HepG2 (cell line): ENCODE measurements at regions not wholly inside any gene's neighbourhood (a gene's known extent, or its start where the extent isn't known, plus 50 kb on each side); places are given as distances from the start of the nearest gene placed in this dataset.

Experiments used
- ATAC-seq: fragments of 200-7000 bp; cut with Tn5 transposase; 3 replicates; pipeline ENCODE4 v1.9.1; 2020; ENCODE audit warnings: mild to moderate bottlenecking, moderate library complexity
- BruUV-seq: library from RNA; stranded (reverse); fragments of 400-500 nt; replicated peaks from 2 replicates; lab custom pipeline; 2021; lab: Mats Ljungman, UMichigan
- CTCF ChIA-PET: fragments of 300-600 bp; formaldehyde crosslinking; extraction: SDS; loops from one replicate; lab custom pipeline; 2021; ENCODE audit warnings: low total read pairs, inconsistent platforms, low intra/inter-chr PET ratio; lab: Yijun Ruan, JAX
- POLR2A ChIA-PET: fragments of 350-600 bp; sonication (Branson Sonifier 250); formaldehyde crosslinking; loops from one replicate; lab custom pipeline; 2020; ENCODE audit warnings: antibody characterized with exemption, inconsistent platforms; lab: Yijun Ruan, JAX
- DNase-seq: peaks from one replicate; pipeline ENCODE4 v3.0.0-alpha.2; 2015; ENCODE audit warnings: low spot score
- FAIRE-seq: peaks from 3 replicates; lab custom pipeline; 2011; peaks lifted over from hg19 to GRCh38; lab: Jason Lieb, UNC
- H2AFZ ChIP-seq: one replicate; pipeline ENCODE4 v1.6.1; 2011; ENCODE audit warnings: low read length, inconsistent platforms
- H3K27ac ChIP-seq: fragments of 300-600 bp; 3 replicates; pipeline ENCODE4 v1.8.0; 2011; ENCODE audit warnings: mixed run types, mild to moderate bottlenecking, mixed read lengths, low read length, inconsistent platforms; ENCODE audit not compliant: insufficient read depth; ENCODE audit errors: extremely low read length
- H3K27me3 ChIP-seq, 2 experiments: fragments of 200-600 bp in 1 of 2; 2 replicates in 1 of 2; 3 replicates in 1 of 2; pipeline versions ENCODE4 v1.6.0 to v1.8.0; 2011; ENCODE audit warnings: low read length in 2 of 2, mild to moderate bottlenecking in 2 of 2, moderate library complexity in 2 of 2, inconsistent platforms in 1 of 2; ENCODE audit not compliant: insufficient read depth in 2 of 2, control insufficient read depth in 1 of 2
- H3K36me3 ChIP-seq, 2 experiments: fragments of 200-600 bp in 1 of 2; replicated peaks in 1 of 2; 2 replicates in 1 of 2; 3 replicates in 1 of 2; pipeline versions ENCODE4 v1.5.1 to v1.8.0; 2011; ENCODE audit warnings: low read length in 2 of 2, inconsistent platforms in 1 of 2; ENCODE audit not compliant: insufficient read depth in 2 of 2, control insufficient read depth in 1 of 2
- H3K4me1 ChIP-seq: 2 replicates; pipeline ENCODE4 v1.5.1; 2012; ENCODE audit warnings: low read length, inconsistent platforms; ENCODE audit not compliant: insufficient read depth
- H3K4me2 ChIP-seq: 2 replicates; pipeline ENCODE4 v1.6.0; 2011; ENCODE audit warnings: low read depth, low read length, inconsistent platforms
- H3K4me3 ChIP-seq, 3 experiments: fragments of 200-600 bp in 1 of 3; sonication (generic), shearing (Covaris generic) in 1 of 3; replicated peaks in 1 of 3; 2 replicates each; pipeline ENCODE4 v1.5.1; 2011 to 2016; ENCODE audit warnings: low read length in 3 of 3, inconsistent platforms in 2 of 3, low read depth in 2 of 3, mild to moderate bottlenecking in 2 of 3, control low read depth in 1 of 3, mixed read lengths in 1 of 3; ENCODE audit not compliant: insufficient read depth in 1 of 3
- H3K79me2 ChIP-seq: one replicate; pipeline ENCODE4 v1.6.1; 2011; ENCODE audit warnings: low read length, inconsistent platforms; ENCODE audit not compliant: insufficient read depth
- H3K9ac ChIP-seq: 2 replicates; pipeline ENCODE4 v1.6.0; 2011; ENCODE audit warnings: mild to moderate bottlenecking, low read depth, low read length, inconsistent platforms; ENCODE audit not compliant: insufficient read depth
- H3K9me3 ChIP-seq: 2 replicates; pipeline ENCODE4 v1.5.1; 2012; ENCODE audit warnings: mild to moderate bottlenecking, low read length
- H4K20me1 ChIP-seq: 2 replicates; pipeline ENCODE4 v1.6.0; 2011; ENCODE audit warnings: inconsistent platforms, mild to moderate bottlenecking, low read length, moderate library complexity; ENCODE audit not compliant: insufficient read depth
- AGO2 ChIP-seq: fragments of 200-400 bp; formaldehyde crosslinking; optimal IDR thresholded peaks from 2 replicates; pipeline ENCODE3; 2017; ENCODE audit warnings: mild to moderate bottlenecking, low read depth, low read length, moderate library complexity
- ATF7 ChIP-seq, 2 experiments: fragments of 450-650 bp in 1 of 2; sonication (generic) in 1 of 2; formaldehyde crosslinking in 1 of 2; IDR thresholded peaks; 2 replicates each; pipeline versions ENCODE4 v1.4.0 to v1.6.1; 2016 to 2020; ENCODE audit warnings: antibody characterized with exemption in 1 of 2, mild to moderate bottlenecking in 1 of 2, missing genetic modification reagents in 1 of 2
- FOXK2 ChIP-seq: fragments of 450-650 bp; IDR thresholded peaks from 2 replicates; pipeline ENCODE4 v1.6.1; 2016
- HOXA9 ChIP-seq: sonication (generic); formaldehyde crosslinking; IDR thresholded peaks from 2 replicates; pipeline ENCODE4 v1.8.1; 2022; ENCODE audit warnings: missing genetic modification reagents, mild to moderate bottlenecking, moderate library complexity, borderline replicate concordance
- LCORL ChIP-seq, 2 experiments: fragments of 450-650 bp in 1 of 2; sonication (generic) in 1 of 2; formaldehyde crosslinking in 1 of 2; IDR thresholded peaks; 2 replicates each; pipeline versions ENCODE4 v1.5.0 to v1.6.1; 2017 to 2020; ENCODE audit warnings: antibody characterized with exemption in 1 of 2, missing genetic modification reagents in 1 of 2
- NR2F2 ChIP-seq: IDR thresholded peaks from 2 replicates; pipeline ENCODE4 v1.6.1; 2012; ENCODE audit warnings: low read depth, inconsistent platforms, borderline replicate concordance
- SNAPC5 ChIP-seq: sonication (generic); formaldehyde crosslinking; IDR thresholded peaks from 2 replicates; pipeline ENCODE4 v1.8.1; 2023; ENCODE audit warnings: mild to moderate bottlenecking, missing genetic modification reagents, borderline replicate concordance
- ZNF224 ChIP-seq: sonication (generic); formaldehyde crosslinking; IDR thresholded peaks from 2 replicates; pipeline ENCODE4 v1.5.0; 2020; ENCODE audit warnings: mild to moderate bottlenecking, missing genetic modification reagents
- ZNF326 ChIP-seq: sonication (generic); formaldehyde crosslinking; IDR thresholded peaks from 2 replicates; pipeline ENCODE4 v1.4.0; 2020; ENCODE audit warnings: missing genetic modification reagents, borderline replicate concordance
- ZNF562 ChIP-seq: sonication (generic); formaldehyde crosslinking; IDR thresholded peaks from 2 replicates; pipeline ENCODE4 v1.8.0; 2022; ENCODE audit warnings: missing genetic modification reagents, borderline replicate concordance
- ZSCAN22 ChIP-seq: sonication (generic); formaldehyde crosslinking; IDR thresholded peaks from 2 replicates; pipeline ENCODE4 v1.4.0; 2020; ENCODE audit warnings: mild to moderate bottlenecking, missing genetic modification reagents
- WGBS: methylation state at CpG from one replicate; pipeline ENCODE4 v1.1.6; 2017; ENCODE audit warnings: low lambda C conversion rate; 5-methylcytosine and 5-hydroxymethylcytosine counted together
- in situ Hi-C: cut with HindIII; loops from 2 replicates; pipeline ENCODE4 v1.10.0; 2017; ENCODE audit warnings: low pct_unique_long_range_greater_than_20kb; ENCODE audit not compliant: extremely low pct_ligation_motif_present
- intact Hi-C: fragments of 100-400 bp; cut with micrococcal nuclease; formaldehyde crosslinking; loops from one replicate; pipeline ENCODE4 v1.10.0; 2022; ENCODE audit not compliant: unreplicated experiment

DNA sequence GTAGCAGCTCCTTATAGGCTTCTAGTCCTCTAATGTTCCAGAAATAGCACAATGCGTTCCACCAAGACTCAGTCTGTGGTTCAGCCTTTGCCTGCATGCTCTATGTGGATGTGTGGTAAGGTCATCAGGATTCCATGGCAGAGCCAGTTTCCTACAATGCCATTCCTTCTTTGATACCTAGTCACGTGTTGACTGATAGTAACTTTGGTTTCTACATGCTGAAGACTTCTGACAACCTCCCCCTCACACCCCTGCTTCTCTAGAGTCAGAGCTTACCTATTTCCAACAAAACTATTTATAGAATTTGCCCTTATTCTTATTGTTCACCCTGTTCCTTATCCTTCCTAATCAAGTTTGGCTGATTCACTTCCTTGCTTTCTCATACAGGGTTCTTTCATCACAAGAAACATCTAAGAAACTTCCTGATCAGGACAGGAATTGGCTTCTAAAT is 81.1 kb downstream of the CT47B1 start:
- no peaks in the 10 kb centered on the region for H3K4me1 ChIP-seq
- no peaks in the 10 kb centered on the region for H3K36me3 ChIP-seq
- H3K9ac ChIP-seq, result no peak overlapping the region
- TF ChIP-seq ZSCAN22 (CRISPR knock-in tag) (no peak), ZNF562 (CRISPR knock-in tag) (no peak), LCORL (IDR thresholded peaks at IDR 0.05) (no peak), LCORL (CRISPR knock-in tag; IDR thresholded peaks at IDR 0.05) (no peak), SNAPC5 (no peak), AGO2 (no peak), ZNF326 (CRISPR knock-in tag) (no peak), NR2F2 (no peak), FOXK2 (no peak), HOXA9 (no peak)
- CTCF ChIA-PET, result no interaction called here
- ATAC-seq, result no peak
- in situ Hi-C loops, result loop anchor here (10.0 kb wide), 1 partner anchor 780 kb away; no protein-coding TSS in a partner anchor
- no peak for DNase-seq
- POLR2A ChIA-PET, result no interaction called here
- intact Hi-C loops, result no loop called here
- H3K79me2 ChIP-seq, result no peaks in the 10 kb centered on the region
- H3K9me3 ChIP-seq, result no peaks in the 10 kb centered on the region
- no peak overlapping the region for H3K4me3 ChIP-seq
- H2AFZ ChIP-seq, result no peak overlapping the region
- FAIRE-seq, result no peak
- no peaks in the 10 kb centered on the region for H4K20me1 ChIP-seq
- WGBS, result no CpG with 5 or more reads among the region's 2 CpGs
- no peak overlapping the region for H3K4me2 ChIP-seq
- BruUV-seq, result no TSS peak
- H3K27ac ChIP-seq, result no peak overlapping the region
- no peaks in the 10 kb centered on the region for H3K27me3 ChIP-seq

DNA sequence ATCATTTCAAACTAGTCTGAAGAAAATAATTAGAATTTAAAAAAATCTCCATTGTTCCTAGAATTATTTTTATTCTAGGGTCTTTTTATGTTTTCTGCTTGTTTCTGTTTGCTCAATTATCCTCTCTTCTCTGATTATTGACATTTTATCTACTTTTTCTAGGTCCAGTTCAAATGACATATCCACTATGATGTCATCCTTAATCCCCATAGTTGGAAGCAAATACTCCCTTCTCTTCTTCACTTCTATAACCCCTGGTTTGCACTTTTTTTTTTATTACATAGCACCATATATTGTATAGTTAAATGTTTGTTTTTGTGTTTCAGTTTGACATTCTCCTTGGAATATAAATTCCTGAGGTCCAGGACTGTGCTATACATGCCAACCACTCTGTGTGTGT is 82.6 kb downstream of the CT47B1 start:
- ChIA-PET CTCF (no interaction called here), POLR2A (no interaction called here)
- in situ Hi-C loops, result loop anchor here (10.0 kb wide), 1 partner anchor 782 kb away; no protein-coding TSS in a partner anchor
- ATAC-seq, result no peak
- Histone ChIP-seq H3K27ac (no peak overlapping the region), H3K4me3 (no peak overlapping the region), H3K4me1 (no peaks in the 10 kb centered on the region), H3K4me2 (no peak overlapping the region), H3K9me3 (no peaks in the 10 kb centered on the region), H3K36me3 (no peaks in the 10 kb centered on the region), H3K27me3 (no peaks in the 10 kb centered on the region), H4K20me1 (no peaks in the 10 kb centered on the region), H3K79me2 (no peaks in the 10 kb centered on the region), H3K9ac (no peak overlapping the region), H2AFZ (no peak overlapping the region)
- BruUV-seq, result no TSS peak
- TF ChIP-seq ZNF224 (CRISPR knock-in tag) (no peak), ATF7 (IDR thresholded peaks at IDR 0.05) (peak; percentile 74), ATF7 (CRISPR knock-in tag; IDR thresholded peaks at IDR 0.05) (no peak)
- no peak for DNase-seq
- intact Hi-C loops, result no loop called here
- no peak for FAIRE-seq
